ENCODE measurements at regions not wholly inside any gene's neighbourhood (a gene's known extent, or its start where the extent isn't known, plus 50 kb on each side); places are given as distances from the start of the nearest gene placed in this dataset.
"Not testable (repeated sequence)": the region's sequence is repeated elsewhere in the genome, so short reads cannot be mapped to it uniquely, and the experiment has no call there.

GRCh38 chr3:17820275-17820674 is 77.8 kb upstream of the TBC1D5 start:
- no peak for DNase-seq

GRCh38 chr3:17817973-17818372 is 75.5 kb upstream of the TBC1D5 start:
- not testable (repeated sequence) for DNase-seq

GRCh38 chr3:17817545-17817944 is 75.1 kb upstream of the TBC1D5 start:
- no peak for DNase-seq

DNA sequence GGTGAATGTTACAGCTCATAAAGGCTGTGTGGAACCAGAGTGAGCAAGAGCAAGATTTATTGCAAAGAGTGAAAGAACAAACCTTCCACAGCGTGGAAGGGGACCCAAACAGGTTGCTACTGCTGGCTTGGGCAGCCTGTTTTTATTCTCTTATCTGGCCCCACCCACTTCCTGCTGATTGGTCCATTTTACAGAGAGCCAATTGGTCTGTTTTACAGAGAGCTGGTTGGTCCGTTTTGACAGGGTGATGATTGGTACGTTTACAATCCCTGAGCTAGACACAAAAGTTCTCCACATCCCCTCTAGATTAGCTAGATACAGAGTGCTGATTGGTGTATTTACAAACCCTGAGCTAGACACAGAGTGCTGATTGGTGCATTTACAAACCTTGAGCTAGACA is 74.4 kb upstream of the TBC1D5 start:
- not testable (repeated sequence) for DNase-seq

DNA sequence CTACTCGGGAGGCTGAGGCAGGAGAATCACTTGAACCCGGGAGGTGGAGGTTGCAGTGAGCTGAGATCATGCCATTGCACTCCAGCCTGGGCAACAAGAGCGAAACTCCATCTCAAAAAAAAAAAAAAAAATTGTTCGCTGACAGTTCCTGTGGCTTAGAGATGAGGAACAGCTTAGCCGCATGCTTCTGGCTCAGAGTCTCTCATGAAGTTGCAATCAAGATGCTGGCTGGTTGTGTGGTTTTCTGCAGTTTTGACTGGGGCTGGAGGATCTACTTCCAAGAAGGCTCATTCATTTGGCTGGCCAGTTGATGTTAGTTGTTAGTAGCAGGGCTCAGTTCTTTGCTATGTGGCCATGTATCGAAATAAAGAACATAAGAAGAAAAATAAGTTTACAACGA is 69.9 kb upstream of the TBC1D5 start:
- DNase-seq, result not testable (repeated sequence)

DNA sequence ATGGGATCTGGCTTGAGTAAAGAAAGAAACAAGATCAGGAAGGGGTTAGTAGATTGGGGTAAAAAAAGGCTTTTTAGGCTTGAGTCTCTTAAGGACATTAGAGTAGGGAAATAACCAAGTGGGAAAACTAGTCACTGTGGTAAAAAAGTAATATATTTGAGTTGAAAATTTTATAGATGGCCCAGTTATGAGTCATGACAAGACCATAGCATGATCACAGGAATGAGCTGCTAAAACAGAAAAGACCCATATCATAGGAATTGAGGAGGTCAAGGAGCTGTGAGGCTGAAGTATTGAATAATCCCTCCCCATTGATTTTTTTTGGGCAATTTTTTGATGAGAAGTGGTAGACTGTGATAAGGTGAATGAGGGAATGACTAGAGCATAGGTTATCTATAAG is 69.2 kb upstream of the TBC1D5 start:
- DNase-seq, result no peak

- DNase-seq, result no peak
Measured at GRCh38 chr3:17810759-17811158, 68.3 kb upstream of the TBC1D5 start.

GRCh38 chr3:17808994-17809393 is 66.6 kb upstream of the TBC1D5 start:
- no peak for DNase-seq

DNA sequence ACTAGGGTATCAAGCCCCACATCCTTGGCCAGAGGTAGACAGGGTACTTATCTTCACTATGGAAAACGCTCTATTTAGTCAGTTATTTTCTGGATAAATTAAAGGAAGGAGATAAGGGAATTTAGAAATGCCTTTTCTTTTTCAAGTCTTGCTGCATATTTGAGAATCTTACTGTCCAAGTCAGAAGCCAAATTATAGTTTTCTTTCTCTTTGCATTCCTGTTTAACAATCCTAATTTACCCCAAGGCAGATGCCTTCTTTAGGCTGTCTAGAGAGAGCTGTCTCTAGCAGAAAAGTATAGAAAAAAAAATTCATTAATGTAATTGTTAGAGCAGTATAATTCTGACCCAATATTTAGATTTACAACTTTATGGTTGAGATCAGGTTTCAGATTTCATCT is 64.4 kb upstream of the TBC1D5 start:
- no peak for DNase-seq

- no peak for DNase-seq
Measured at GRCh38 chr3:17806201-17806600, 63.8 kb upstream of the TBC1D5 start.

GRCh38 chr3:17805461-17805940 is 63.1 kb upstream of the TBC1D5 start:
- DNase-seq, result no peak

GRCh38 chr3:17802950-17803349 is 60.5 kb upstream of the TBC1D5 start:
- DNase-seq, result no peak

GRCh38 chr3:17801131-17801530 is 58.7 kb upstream of the TBC1D5 start:
- no peak for DNase-seq

GRCh38 chr3:17800232-17800631 is 57.8 kb upstream of the TBC1D5 start:
- DNase-seq, result no peak

DNA sequence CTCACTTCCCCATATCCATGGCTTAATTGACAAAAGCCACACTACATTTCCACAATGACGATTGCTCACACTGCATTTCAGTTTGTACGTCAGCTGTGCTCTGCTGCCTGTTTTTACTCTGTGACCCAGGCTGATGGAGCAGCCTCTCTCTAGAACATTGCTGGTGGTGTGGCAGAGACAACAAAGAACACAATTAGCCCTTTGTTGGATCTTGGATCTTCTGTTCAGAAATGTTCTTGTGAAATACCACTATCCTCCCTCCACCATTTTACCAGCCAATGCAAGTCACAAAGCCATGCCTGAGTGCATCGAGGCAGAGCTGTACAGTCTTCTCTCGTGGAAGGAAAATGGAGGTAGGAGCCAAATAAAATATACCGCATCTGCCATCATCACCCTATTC is 56.9 kb upstream of the TBC1D5 start:
- DNase-seq, result no peak

DNA sequence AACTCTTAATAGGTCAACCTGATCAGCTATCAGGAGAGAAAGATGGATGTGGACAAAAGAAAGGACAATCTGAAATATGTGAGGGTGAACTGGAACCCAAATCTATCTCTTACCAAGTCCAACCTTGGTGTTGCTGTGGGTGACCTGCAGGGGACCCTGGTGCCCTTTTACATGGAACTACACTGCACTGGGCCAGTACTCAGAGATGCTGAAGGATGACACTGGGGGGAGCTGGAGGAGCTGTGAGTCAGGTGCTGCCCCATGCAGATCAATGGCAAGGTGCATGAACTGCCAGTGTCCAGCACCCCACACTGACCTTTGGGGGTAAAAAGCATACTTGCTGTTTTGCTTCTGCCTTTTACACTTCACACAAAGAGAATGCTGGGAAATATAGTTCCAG is 55.6 kb upstream of the TBC1D5 start:
- DNase-seq, result no peak

GRCh38 chr3:17795711-17796110 is 53.3 kb upstream of the TBC1D5 start:
- no peak for DNase-seq

- DNase-seq, result no peak
Measured at GRCh38 chr3:17795280-17795679, 52.8 kb upstream of the TBC1D5 start.

GRCh38 chr3:17793542-17794195 is 51.2 kb upstream of the TBC1D5 start:
- no peak for DNase-seq

Data from activated CD4-positive, alpha-beta T cell treated with anti-CD3 and anti-CD28 coated beads for 4 hours (primary cell).